Ovary (tissue), 7 donors: ENCODE measurements at regions not wholly inside any gene's neighbourhood (a gene's known extent, or its start where the extent isn't known, plus 50 kb on each side); places are given as distances from the start of the nearest gene placed in this dataset.

Experiments used
- DNase-seq, 5 donors: peaks; one replicate each; pipeline ENCODE4 v3.0.0-alpha.2; 2019 to 2020
- H3K27ac ChIP-seq, 2 donors: fragments of 200-600 bp; one replicate each; pipeline versions ENCODE4 v1.5.1 to v1.8.0; 2019 to 2022
- H3K27me3 ChIP-seq: fragments of 200-600 bp; one replicate; pipeline ENCODE4 v1.8.0; 2022
- H3K36me3 ChIP-seq: fragments of 200-600 bp; sonication (generic); one replicate; pipeline ENCODE4 v1.5.1; 2019
- H3K4me1 ChIP-seq: one replicate; pipeline ENCODE4 v1.8.1; 2013; ENCODE audit warnings: mild to moderate bottlenecking, moderate library complexity; ENCODE audit not compliant: insufficient read depth
- H3K4me3 ChIP-seq: fragments of 200-600 bp; sonication (generic); one replicate; pipeline ENCODE4 v1.5.1; 2017
- H3K9me3 ChIP-seq, 2 donors: fragments of 200-600 bp in 1 of 2; sonication (generic) in 1 of 2; one replicate each; pipeline versions ENCODE4 v1.5.1 to v1.8.1; 2013 to 2019; ENCODE audit warnings: mild to moderate bottlenecking in 1 of 2, moderate library complexity in 1 of 2
- CTCF ChIP-seq, 3 donors: fragments of 450-650 bp in 2 of 3; fragments of 200-600 bp in 1 of 3; IDR thresholded peaks; one replicate each; pipeline versions ENCODE4 v1.5.1 to v1.8.0; 2016 to 2022; ENCODE audit warnings: antibody characterized with exemption in 3 of 3, mild to moderate bottlenecking in 1 of 3
- EP300 ChIP-seq: sonication (generic); formaldehyde crosslinking; IDR thresholded peaks from one replicate; pipeline ENCODE4 v1.6.1; 2017; ENCODE audit warnings: antibody characterized with exemption
- POLR2A ChIP-seq: fragments of 450-650 bp; IDR thresholded peaks from one replicate; pipeline ENCODE4 v1.6.1; 2017; ENCODE audit warnings: antibody characterized with exemption, mild to moderate bottlenecking, moderate library complexity
- WGBS, 3 donors: extraction: QIAGEN DNeasy Blood & Tissue Kit in 1 of 3; methylation state at CpG; one replicate each; pipeline versions ENCODE4 v1.1.5 to v1.1.7; 2013 to 2017; 5-methylcytosine and 5-hydroxymethylcytosine counted together
- intact Hi-C, 4 donors: fragments of 100-400 bp; cut with DNase I; formaldehyde crosslinking; loops; one replicate each; pipeline versions ENCODE4 v1.11.0 to v1.15.1; 2022 to 2023
- donor health status: DM: no; HTN: no; CAD: no; lungs with moderate emphysema.
- donor health status: DM: no; HTN: no; CAD: no.
- donor health status: Bipolar disorder and iron deficiency.
- donor health status: DM: no; HTN: no; CAD: no.
- donor health status: DM: yes; HTN: yes; CAD: no.

- Histone ChIP-seq H3K9me3 (no peaks in the 10 kb centered on the region), H3K4me1 (peaks cover 7% of the 10 kb centered on the region), H3K27me3 (no peaks in the 10 kb centered on the region), H3K4me3 (no peak overlapping the region), H3K27ac (peak overlapping the region in 1 of 2 donors; percentile 79), H3K36me3 (no peaks in the 10 kb centered on the region)
- TF ChIP-seq EP300 (no peak), POLR2A (no peak), CTCF (IDR thresholded peaks at IDR 0.05) (no peak)
- peak; percentile 17 to 36 (median 31) for DNase-seq
- intact Hi-C loops = no loop called here
- 46 to 63% (median 54%) methylated on average over 12 of the region's 12 CpGs for WGBS, 3 donors
Observed at GRCh38 chr3:40780925-40781406, 256.2 kb downstream of the ZNF621 start.

- DNase-seq = no peak
- intact Hi-C loops = no loop called here
- Histone ChIP-seq H3K27me3 (no peaks in the 10 kb centered on the region), H3K9me3 (no peaks in the 10 kb centered on the region), H3K36me3 (no peaks in the 10 kb centered on the region), H3K4me3 (no peak overlapping the region), H3K4me1 (peaks cover 7% of the 10 kb centered on the region), H3K27ac (no peak overlapping the region)
- TF ChIP-seq EP300 (no peak), CTCF (IDR thresholded peaks at IDR 0.05) (no peak), POLR2A (no peak)
- WGBS, 3 donors = 88 to 95% (median 95%) methylated on average over 3 of the region's 3 CpGs
Observed at GRCh38 chr3:40782111-40782721, 257.5 kb downstream of the ZNF621 start.

GRCh38 chr3:40790746-40791145, 266.0 kb downstream of the ZNF621 start:
- no peaks in the 10 kb centered on the region for H3K36me3 ChIP-seq
- H3K9me3 ChIP-seq = no peaks in the 10 kb centered on the region
- TF ChIP-seq CTCF (IDR thresholded peaks at IDR 0.05) = no peak
- no peak for TF ChIP-seq POLR2A
- no peak for TF ChIP-seq EP300
- DNase-seq = no peak
- no peaks in the 10 kb centered on the region for H3K27me3 ChIP-seq
- intact Hi-C loops = no loop called here
- peaks cover 2% of the 10 kb centered on the region for H3K4me1 ChIP-seq
- H3K27ac ChIP-seq = no peak overlapping the region
- 92 to 100% (median 93%) methylated on average over 2 of the region's 2 CpGs for WGBS, 3 donors
- no peak overlapping the region for H3K4me3 ChIP-seq

GRCh38 chr3:40793730-40794129, 269.0 kb downstream of the ZNF621 start:
- H3K4me1 ChIP-seq = peaks cover 2% of the 10 kb centered on the region
- intact Hi-C loops = no loop called here
- H3K36me3 ChIP-seq = no peaks in the 10 kb centered on the region
- H3K27me3 ChIP-seq = no peaks in the 10 kb centered on the region
- DNase-seq = no peak
- WGBS, 3 donors = 61 to 66% (median 66%) methylated on average over 4 of the region's 4 CpGs
- no peak overlapping the region for H3K4me3 ChIP-seq
- no peak overlapping the region for H3K27ac ChIP-seq
- H3K9me3 ChIP-seq = no peaks in the 10 kb centered on the region
- TF ChIP-seq CTCF (IDR thresholded peaks at IDR 0.05) (no peak), POLR2A (no peak), EP300 (no peak)
